ENCODE measurements at regions not wholly inside any gene's neighbourhood (a gene's known extent, or its start where the extent isn't known, plus 50 kb on each side); places are given as distances from the start of the nearest gene placed in this dataset.

- DNase-seq, result no peak
- TF ChIP-seq POLR2A (IDR thresholded peaks at IDR 0.05), result no peak
- no peak for TF ChIP-seq CTCF (IDR thresholded peaks at IDR 0.05 in 8 of 11, conservative IDR thresholded peaks at IDR 0.05 in 3 of 11)
- TF ChIP-seq POLR2AphosphoS5 (IDR thresholded peaks at IDR 0.05), result no peak
- intact Hi-C loops (cut with DNase I; ENCODE audit: low total_unique reads), result no loop called here
- no peaks in the 10 kb centered on the region for H3K36me3 ChIP-seq
- no peak overlapping the region for H3K4me3 ChIP-seq
- no peaks in the 10 kb centered on the region for H3K9me3 ChIP-seq
- WGBS, 5 donors, result 66 to 93% (median 76%) methylated on average over 2 of the region's 2 CpGs
- H3K4me1 ChIP-seq, result no peaks in the 10 kb centered on the region
- no peak overlapping the region for H3K27ac ChIP-seq
- H3K27me3 ChIP-seq (replicated peaks in 1 of 7), result no peaks in the 10 kb centered on the region
Observed at GRCh38 chr18:78414302-78414701, 565.3 kb upstream of the SALL3 start.

- Histone ChIP-seq H3K9me3 (no peaks in the 10 kb centered on the region), H3K36me3 (no peaks in the 10 kb centered on the region), H3K27me3 (replicated peaks in 1 of 7) (peaks cover 0 to 9% (median 0%) of the 10 kb centered on the region in 7 donors), H3K4me1 (no peaks in the 10 kb centered on the region), H3K27ac (no peak overlapping the region), H3K4me3 (no peak overlapping the region)
- DNase-seq, result no peak
- TF ChIP-seq POLR2A (IDR thresholded peaks at IDR 0.05), result no peak
- no peak for TF ChIP-seq POLR2AphosphoS5 (IDR thresholded peaks at IDR 0.05)
- TF ChIP-seq CTCF (IDR thresholded peaks at IDR 0.05 in 8 of 11, conservative IDR thresholded peaks at IDR 0.05 in 3 of 11), result no peak
- WGBS, 5 donors, result 90 to 96% (median 94%) methylated on average over 5 of the region's 5 CpGs
- intact Hi-C loops (cut with DNase I; ENCODE audit: low total_unique reads), result no loop called here
Observed at GRCh38 chr18:78416853-78417252, 562.8 kb upstream of the SALL3 start.

GRCh38 chr18:78418379-78418778 lies 561.2 kb upstream of the SALL3 start:
- Histone ChIP-seq H3K36me3 (no peaks in the 10 kb centered on the region), H3K9me3 (no peaks in the 10 kb centered on the region), H3K27me3 (replicated peaks in 1 of 7) (peaks cover 0 to 9% (median 0%) of the 10 kb centered on the region in 7 donors), H3K27ac (no peak overlapping the region), H3K4me1 (no peaks in the 10 kb centered on the region), H3K4me3 (no peak overlapping the region)
- DNase-seq, result no peak
- no peak for TF ChIP-seq POLR2A (IDR thresholded peaks at IDR 0.05)
- no peak for TF ChIP-seq POLR2AphosphoS5 (IDR thresholded peaks at IDR 0.05)
- no peak for TF ChIP-seq CTCF (IDR thresholded peaks at IDR 0.05 in 8 of 11, conservative IDR thresholded peaks at IDR 0.05 in 3 of 11)
- 70 to 91% (median 82%) methylated on average over 7 of the region's 7 CpGs for WGBS, 5 donors
- intact Hi-C loops (cut with DNase I; ENCODE audit: low total_unique reads), result no loop called here

- H3K4me3 ChIP-seq, result no peak overlapping the region
- no peak for DNase-seq
- 75 to 84% (median 77%) methylated on average over 7 of the region's 7 CpGs for WGBS, 5 donors
- no peaks in the 10 kb centered on the region for H3K4me1 ChIP-seq
- intact Hi-C loops (cut with DNase I; ENCODE audit: low total_unique reads), result no loop called here
- no peaks in the 10 kb centered on the region for H3K36me3 ChIP-seq
- no peak for TF ChIP-seq POLR2A (IDR thresholded peaks at IDR 0.05)
- no peaks in the 10 kb centered on the region for H3K9me3 ChIP-seq
- peaks cover 0 to 9% (median 0%) of the 10 kb centered on the region in 7 donors for H3K27me3 ChIP-seq (replicated peaks in 1 of 7)
- no peak overlapping the region for H3K27ac ChIP-seq
Observed at GRCh38 chr18:78419171-78419570, 560.4 kb upstream of the SALL3 start.

- no peaks in the 10 kb centered on the region for H3K4me1 ChIP-seq
- H3K27ac ChIP-seq, result no peak overlapping the region
- no peak overlapping the region for H3K4me3 ChIP-seq
- H3K9me3 ChIP-seq, result no peaks in the 10 kb centered on the region
- H3K27me3 ChIP-seq (replicated peaks in 1 of 7), result peaks cover 0 to 9% (median 0%) of the 10 kb centered on the region in 7 donors
- 89 to 90% (median 90%) methylated on average over 10 of the region's 10 CpGs for WGBS, 5 donors
- no peaks in the 10 kb centered on the region for H3K36me3 ChIP-seq
- no peak for DNase-seq
- intact Hi-C loops (cut with DNase I; ENCODE audit: low total_unique reads), result no loop called here
- TF ChIP-seq POLR2AphosphoS5 (IDR thresholded peaks at IDR 0.05), result no peak
- TF ChIP-seq POLR2A (IDR thresholded peaks at IDR 0.05), result no peak
- TF ChIP-seq CTCF (IDR thresholded peaks at IDR 0.05 in 8 of 11, conservative IDR thresholded peaks at IDR 0.05 in 3 of 11), result no peak
Observed at GRCh38 chr18:78420116-78420515, 559.5 kb upstream of the SALL3 start.

All from spleen (tissue), 11 donors.